H9 (cell line): ENCODE measurements at regions not wholly inside any gene's neighbourhood (a gene's known extent, or its start where the extent isn't known, plus 50 kb on each side); places are given as distances from the start of the nearest gene placed in this dataset.

Source experiments
- DNase-seq: peaks from one replicate; pipeline ENCODE4 v3.0.0-alpha.2; 2017
- H2AFZ ChIP-seq: one replicate; pipeline ENCODE4 v1.6.1; 2013; ENCODE audit warnings: mild to moderate bottlenecking, low read length, control low read depth, moderate library complexity
- H2AK5ac ChIP-seq: 2 replicates; pipeline ENCODE4 v1.6.1; 2013; ENCODE audit warnings: low read length, control low read depth, mixed read lengths; ENCODE audit not compliant: insufficient read length
- H2BK120ac ChIP-seq: one replicate; pipeline ENCODE4 v1.6.1; 2013; ENCODE audit warnings: low read depth, mild to moderate bottlenecking, low read length, control low read depth, inconsistent platforms; ENCODE audit not compliant: poor library complexity, severe bottlenecking
- H2BK12ac ChIP-seq: 2 replicates; pipeline ENCODE4 v1.6.1; 2013; ENCODE audit warnings: low read length, control low read depth, mixed read lengths, low read depth; ENCODE audit not compliant: insufficient read length
- H2BK15ac ChIP-seq: 2 replicates; pipeline ENCODE4 v1.6.1; 2013; ENCODE audit warnings: low read depth, low read length, control low read depth
- H2BK20ac ChIP-seq: one replicate; pipeline ENCODE4 v1.6.1; 2013; ENCODE audit warnings: low read depth, mild to moderate bottlenecking, low read length, control low read depth, inconsistent platforms; ENCODE audit not compliant: poor library complexity, severe bottlenecking
- H2BK5ac ChIP-seq: 2 replicates; pipeline ENCODE4 v1.6.1; 2013; ENCODE audit warnings: low read length, control low read depth, mixed read lengths; ENCODE audit not compliant: insufficient read length
- H3K14ac ChIP-seq: 2 replicates; pipeline ENCODE4 v1.6.1; 2013; ENCODE audit warnings: low read length, control low read depth; ENCODE audit not compliant: insufficient read depth
- H3K18ac ChIP-seq: 2 replicates; pipeline ENCODE4 v1.6.1; 2013; ENCODE audit warnings: low read depth, mild to moderate bottlenecking, mixed read lengths, low read length, control low read depth; ENCODE audit not compliant: insufficient read length
- H3K23ac ChIP-seq: 2 replicates; pipeline ENCODE4 v1.6.1; 2013; ENCODE audit warnings: low read length, control low read depth, mixed read lengths, low read depth; ENCODE audit not compliant: insufficient read length
- H3K23me2 ChIP-seq: 2 replicates; pipeline ENCODE4 v1.6.1; 2013; ENCODE audit warnings: low read depth, mild to moderate bottlenecking, mixed read lengths, low read length, control low read depth; ENCODE audit not compliant: insufficient read length, poor library complexity, severe bottlenecking
- H3K27ac ChIP-seq: 2 replicates; pipeline ENCODE4 v1.5.1; 2013; ENCODE audit warnings: low read length, control low read depth, mixed read lengths, low read depth; ENCODE audit not compliant: insufficient read length
- H3K27me3 ChIP-seq: 2 replicates; pipeline ENCODE4 v1.6.1; 2013; ENCODE audit warnings: low read length, control low read depth, inconsistent platforms; ENCODE audit not compliant: insufficient read depth
- H3K4ac ChIP-seq: 2 replicates; pipeline ENCODE4 v1.6.1; 2013; ENCODE audit warnings: low read depth, mild to moderate bottlenecking, control low read depth, inconsistent platforms, low read length, moderate library complexity
- H3K4me1 ChIP-seq: 2 replicates; pipeline ENCODE4 v1.6.1; 2013; ENCODE audit warnings: low read length, control low read depth, inconsistent platforms; ENCODE audit not compliant: insufficient read depth
- H3K4me2 ChIP-seq: 2 replicates; pipeline ENCODE4 v1.6.1; 2013; ENCODE audit warnings: low read length, control low read depth, mixed read lengths; ENCODE audit not compliant: insufficient read length, insufficient read depth
- H3K56ac ChIP-seq: 2 replicates; pipeline ENCODE4 v1.6.1; 2013; ENCODE audit warnings: low read depth, mild to moderate bottlenecking, mixed read lengths, low read length, control low read depth; ENCODE audit not compliant: insufficient read length
- H3K79me1 ChIP-seq: 2 replicates; pipeline ENCODE4 v1.6.1; 2013; ENCODE audit warnings: low read depth, mild to moderate bottlenecking, moderate library complexity, low read length, control low read depth, inconsistent platforms; ENCODE audit not compliant: insufficient read depth, poor library complexity, severe bottlenecking
- H3K79me2 ChIP-seq: 2 replicates; pipeline ENCODE4 v1.6.1; 2013; ENCODE audit warnings: low read length, control low read depth, inconsistent platforms; ENCODE audit not compliant: insufficient read depth
- H3K9ac ChIP-seq: 2 replicates; pipeline ENCODE4 v1.6.1; 2013; ENCODE audit warnings: low read length, control low read depth, mixed read lengths; ENCODE audit not compliant: insufficient read length; ENCODE audit errors: extremely low read depth
- H3K9me3 ChIP-seq: one replicate; pipeline ENCODE4 v1.6.1; 2013; ENCODE audit warnings: low read depth, low read length, inconsistent platforms; ENCODE audit not compliant: control insufficient read depth
- H3T11ph ChIP-seq: one replicate; pipeline ENCODE4 v1.6.1; 2013; ENCODE audit warnings: mild to moderate bottlenecking, low read length, control low read depth, inconsistent platforms
- H4K20me1 ChIP-seq: one replicate; pipeline ENCODE4 v1.6.1; 2013; ENCODE audit not compliant: control insufficient read depth, insufficient read length, insufficient read depth
- H4K5ac ChIP-seq: 2 replicates; pipeline ENCODE4 v1.6.1; 2013; ENCODE audit warnings: low read depth, mild to moderate bottlenecking, mixed read lengths, low read length, control low read depth; ENCODE audit not compliant: insufficient read length
- H4K8ac ChIP-seq: replicated peaks from 2 replicates; pipeline ENCODE4 v1.6.1; 2013; ENCODE audit warnings: low read length, control low read depth, mixed read lengths, low read depth; ENCODE audit not compliant: insufficient read length
- H4K91ac ChIP-seq: 2 replicates; pipeline ENCODE4 v1.6.1; 2013; ENCODE audit warnings: low read depth, mild to moderate bottlenecking, moderate library complexity, mixed read lengths, low read length, control low read depth; ENCODE audit not compliant: insufficient read length
- H3K27ac Mint-ChIP-seq, 3 experiments: 2 replicates in 2 of 3; 3 replicates in 1 of 3; pipeline ENCODE4 v1.8.0; 2020 to 2021; ENCODE audit warnings: mixed read lengths in 3 of 3, mild to moderate bottlenecking in 1 of 3, moderate library complexity in 1 of 3
- H3K27me3 Mint-ChIP-seq: 2 replicates; pipeline ENCODE4 v1.8.0; 2021; ENCODE audit warnings: low read depth, mild to moderate bottlenecking, moderate library complexity, mixed read lengths
- H3K36me3 Mint-ChIP-seq, 3 experiments: 2 replicates in 2 of 3; 3 replicates in 1 of 3; pipeline ENCODE4 v1.8.0; 2020 to 2021; ENCODE audit warnings: low read depth in 3 of 3, mixed read lengths in 3 of 3; ENCODE audit not compliant: insufficient read depth in 1 of 3
- H3K4me1 Mint-ChIP-seq, 2 experiments: 2 replicates each; pipeline ENCODE4 v1.8.0; 2020; ENCODE audit warnings: mixed read lengths in 2 of 2
- H3K4me3 Mint-ChIP-seq, 2 experiments: 2 replicates in 1 of 2; 3 replicates in 1 of 2; pipeline ENCODE4 v1.8.0; 2020 to 2021; ENCODE audit warnings: mild to moderate bottlenecking in 2 of 2, mixed read lengths in 2 of 2, moderate library complexity in 1 of 2
- H3K9me3 Mint-ChIP-seq, 2 experiments: 2 replicates in 1 of 2; 3 replicates in 1 of 2; pipeline ENCODE4 v1.8.0; 2020; ENCODE audit warnings: mild to moderate bottlenecking in 2 of 2, mixed read lengths in 2 of 2, moderate library complexity in 1 of 2
- WGBS: extraction: QIAGEN DNeasy Blood & Tissue Kit; methylation state at CpG from one replicate; pipeline ENCODE4 v1.1.7; 2013; ENCODE audit warnings: missing lambda C conversion rate, low lambda C conversion rate, mixed read lengths; ENCODE audit not compliant: insufficient read length; ENCODE audit errors: extremely low coverage; 5-methylcytosine and 5-hydroxymethylcytosine counted together
- TF ChIP-seq, protein P1 (sequence below): fragments of 200-600 bp; sonication (generic); conservative IDR thresholded peaks from 3 replicates; pipeline ENCODE4 v1.8.0; 2021; ENCODE audit warnings: antibody characterized with exemption, mild to moderate bottlenecking

DNA sequence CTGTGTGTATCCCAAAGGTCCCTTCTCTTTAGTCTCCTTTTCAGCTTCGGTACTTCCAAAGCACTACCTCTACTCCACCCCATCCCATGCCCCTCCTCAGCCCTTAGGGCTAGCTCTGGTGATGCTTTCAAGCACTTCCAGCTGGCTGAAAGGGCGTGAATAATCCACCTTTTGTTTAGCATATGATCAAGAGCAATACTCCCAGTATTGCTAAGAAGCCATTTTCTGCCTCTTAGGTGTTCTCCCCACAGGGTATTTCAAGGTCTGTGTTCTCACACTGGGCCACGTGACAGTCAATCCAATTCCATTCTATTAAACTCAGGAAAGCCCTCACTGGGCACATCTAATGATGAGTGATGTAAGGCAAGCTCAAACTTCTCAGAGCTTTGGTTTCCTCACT lies 298.5 kb upstream of the PROX1 start:
- Histone ChIP-seq H3K27ac (no peak overlapping the region), H2BK120ac (no peak overlapping the region), H3K4me2 (no peak overlapping the region), H3K23ac (no peak overlapping the region), H3K9me3 (no peaks in the 10 kb centered on the region), H3K79me1 (no peaks in the 10 kb centered on the region), H2BK12ac (no peak overlapping the region), H3K27me3 (0 out of 2 replicates have a peak, but pooled peaks cover 2% of the 10 kb centered on the region), H3T11ph (no peak overlapping the region), H3K23me2 (no peaks in the 10 kb centered on the region), H3K4me1 (no peaks in the 10 kb centered on the region), H3K4ac (no peak overlapping the region), H2BK20ac (no peak overlapping the region), H4K5ac (no peak overlapping the region), H2BK15ac (no peak overlapping the region), H2AK5ac (no peak overlapping the region), H4K20me1 (no peaks in the 10 kb centered on the region), H2AFZ (no peak overlapping the region), H3K18ac (no peak overlapping the region), H3K79me2 (no peaks in the 10 kb centered on the region), H2BK5ac (no peak overlapping the region), H3K56ac (no peak overlapping the region), H3K9ac (no peak overlapping the region), H4K8ac (no peak overlapping the region), H3K14ac (peak overlapping the region; percentile 31; the same call in 1 of the 2 replicates), H4K91ac (no peak overlapping the region)
- WGBS: no CpG with 5 or more reads among the region's 3 CpGs
- no peak overlapping the region for H3K4me3 Mint-ChIP-seq
- H3K27me3 Mint-ChIP-seq: peaks cover 2% of the 10 kb centered on the region
- TF ChIP-seq, protein P1, sequence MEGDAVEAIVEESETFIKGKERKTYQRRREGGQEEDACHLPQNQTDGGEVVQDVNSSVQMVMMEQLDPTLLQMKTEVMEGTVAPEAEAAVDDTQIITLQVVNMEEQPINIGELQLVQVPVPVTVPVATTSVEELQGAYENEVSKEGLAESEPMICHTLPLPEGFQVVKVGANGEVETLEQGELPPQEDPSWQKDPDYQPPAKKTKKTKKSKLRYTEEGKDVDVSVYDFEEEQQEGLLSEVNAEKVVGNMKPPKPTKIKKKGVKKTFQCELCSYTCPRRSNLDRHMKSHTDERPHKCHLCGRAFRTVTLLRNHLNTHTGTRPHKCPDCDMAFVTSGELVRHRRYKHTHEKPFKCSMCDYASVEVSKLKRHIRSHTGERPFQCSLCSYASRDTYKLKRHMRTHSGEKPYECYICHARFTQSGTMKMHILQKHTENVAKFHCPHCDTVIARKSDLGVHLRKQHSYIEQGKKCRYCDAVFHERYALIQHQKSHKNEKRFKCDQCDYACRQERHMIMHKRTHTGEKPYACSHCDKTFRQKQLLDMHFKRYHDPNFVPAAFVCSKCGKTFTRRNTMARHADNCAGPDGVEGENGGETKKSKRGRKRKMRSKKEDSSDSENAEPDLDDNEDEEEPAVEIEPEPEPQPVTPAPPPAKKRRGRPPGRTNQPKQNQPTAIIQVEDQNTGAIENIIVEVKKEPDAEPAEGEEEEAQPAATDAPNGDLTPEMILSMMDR: no peak
- H3K27ac Mint-ChIP-seq: no peak overlapping the region; a peak in 1 of 7 replicates
- H3K9me3 Mint-ChIP-seq: no peaks in the 10 kb centered on the region
- peaks cover 14 to 21% of the 10 kb centered on the region in 2 experiments; a peak in 3 of 4 replicates for H3K4me1 Mint-ChIP-seq
- no peaks in the 10 kb centered on the region for H3K36me3 Mint-ChIP-seq
- DNase-seq: no peak
